ENCODE measurements at regions not wholly inside any gene's neighbourhood (a gene's known extent, or its start where the extent isn't known, plus 50 kb on each side); places are given as distances from the start of the nearest gene placed in this dataset.

GRCh38 chr10:42885491-42886270 lies 103.1 kb downstream of the BMS1 start:
- TF ChIP-seq CTCF (conservative IDR thresholded peaks at IDR 0.05) (no peak), ZFX (IDR thresholded peaks at IDR 0.05) (no peak)
